Hypothalamus (tissue), 51 donors: ENCODE measurements at regions not wholly inside any gene's neighbourhood (a gene's known extent, or its start where the extent isn't known, plus 50 kb on each side); places are given as distances from the start of the nearest gene placed in this dataset.

Experiments used
- DNase-seq, 51 donors: peaks; one replicate each; lab custom pipeline; 2025; lab: John Stamatoyannopoulos, UW

- DNase-seq: no peak
Measured at GRCh38 chr13:32859707-32860292, 156.4 kb upstream of the KL start.

GRCh38 chr13:32861304-32861703 lies 154.9 kb upstream of the KL start:
- no peak for DNase-seq

- no peak for DNase-seq
Measured at GRCh38 chr13:32863596-32863995, 152.6 kb upstream of the KL start.

DNA sequence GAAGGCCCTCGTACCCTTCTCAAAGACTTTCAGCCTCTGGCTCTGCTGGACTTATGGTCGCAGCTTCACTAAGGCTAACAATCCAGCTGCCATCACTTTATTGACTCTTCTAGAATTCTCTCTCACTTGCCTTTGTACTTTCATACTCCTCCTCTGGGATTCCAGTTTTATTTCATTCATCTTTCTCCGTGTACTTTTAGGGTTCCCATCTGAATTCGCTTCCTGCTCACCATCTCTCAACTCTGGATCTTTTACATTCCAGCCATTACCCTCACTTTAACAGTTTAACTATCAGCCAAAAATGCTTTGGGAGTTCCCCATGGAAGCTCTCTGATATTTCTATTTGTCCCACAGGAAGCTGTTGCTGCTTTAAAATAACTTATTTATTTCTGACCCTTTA lies 149.3 kb upstream of the KL start:
- no peak for DNase-seq

DNA sequence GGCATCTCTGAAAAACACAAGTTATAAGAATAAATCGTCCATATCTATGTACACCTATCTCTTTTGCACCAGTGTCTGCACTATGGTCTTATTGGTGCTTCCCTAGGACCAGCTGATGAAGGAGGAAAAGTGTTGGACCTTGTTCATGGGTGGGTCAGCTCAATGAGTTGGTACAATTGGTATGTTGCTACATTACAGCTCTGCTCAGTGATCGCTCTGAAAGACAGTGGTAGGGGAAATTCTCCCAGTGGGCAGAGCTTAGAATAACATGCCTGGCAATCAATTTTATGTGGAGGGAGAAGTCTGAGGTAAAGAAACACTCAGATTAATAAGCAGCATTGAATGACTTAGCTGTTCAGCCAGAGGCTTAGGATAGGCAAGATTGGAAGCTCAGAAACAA lies 138.7 kb upstream of the KL start:
- no peak for DNase-seq

DNA sequence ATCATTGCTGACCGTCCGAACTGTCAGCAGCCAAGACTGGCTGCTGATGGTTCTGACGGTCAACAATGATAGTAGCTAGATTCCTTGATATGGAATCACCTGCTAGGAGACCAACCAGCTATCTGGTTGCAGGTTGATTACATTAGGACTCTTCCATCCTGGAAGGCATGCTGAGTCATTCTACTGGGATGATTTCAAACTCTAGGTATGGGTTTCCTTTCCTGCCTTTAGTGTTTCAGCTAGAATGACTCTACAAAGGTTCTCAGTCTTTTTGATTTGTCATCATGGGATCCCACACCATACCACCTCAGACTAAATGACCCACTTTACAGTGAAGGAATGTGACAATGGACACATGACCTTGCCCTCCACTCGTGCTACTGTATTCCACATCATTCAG lies 138.1 kb upstream of the KL start:
- DNase-seq: no peak

DNA sequence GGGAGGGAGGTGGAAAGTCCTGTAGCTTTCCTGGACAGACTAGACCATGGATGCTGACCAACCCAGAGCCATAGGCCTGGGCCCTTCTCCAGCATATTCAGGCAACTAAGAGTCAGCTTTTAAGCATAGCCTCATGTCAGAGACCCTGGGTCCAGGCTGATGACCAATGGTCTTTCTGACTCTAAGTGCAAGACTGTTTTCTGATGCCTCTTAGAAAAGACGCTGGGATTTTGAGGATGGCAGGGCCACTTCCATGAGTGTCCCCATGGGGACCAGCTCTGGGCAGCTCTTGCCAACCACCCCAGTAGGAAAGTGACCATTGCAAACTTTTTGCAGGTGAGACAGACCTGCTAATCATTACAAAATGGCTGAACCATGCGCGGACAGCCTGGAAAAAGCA lies 135.6 kb upstream of the KL start:
- DNase-seq: no peak

- DNase-seq: peak in 2 of 51 donors; percentile 30 to 46
Measured at GRCh38 chr13:32881074-32881776, 135.0 kb upstream of the KL start.

GRCh38 chr13:32881777-32882145 lies 134.5 kb upstream of the KL start:
- no peak for DNase-seq

DNA sequence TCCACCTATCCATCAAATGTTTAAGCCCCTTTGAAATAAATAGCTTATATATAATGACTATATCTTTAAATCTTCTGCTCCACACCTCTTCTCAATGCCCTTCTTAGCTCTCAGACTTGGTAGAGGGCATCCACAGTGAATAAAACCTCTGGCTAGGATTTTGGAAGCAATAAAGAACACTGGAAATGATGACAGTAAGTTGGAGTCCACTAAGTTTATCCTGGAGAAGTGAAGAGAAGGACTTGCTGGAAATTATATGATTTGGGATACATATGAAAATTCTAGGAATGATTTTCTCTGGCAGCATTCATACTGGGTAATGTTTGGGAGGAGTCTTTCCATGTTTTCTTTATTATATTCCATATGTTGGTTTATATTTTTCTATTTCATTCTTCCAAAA lies 133.5 kb upstream of the KL start:
- DNase-seq: no peak

GRCh38 chr13:32883474-32883873 lies 132.7 kb upstream of the KL start:
- peak in 9 of 51 donors; percentile 1 to 28 (median 7) for DNase-seq

DNA sequence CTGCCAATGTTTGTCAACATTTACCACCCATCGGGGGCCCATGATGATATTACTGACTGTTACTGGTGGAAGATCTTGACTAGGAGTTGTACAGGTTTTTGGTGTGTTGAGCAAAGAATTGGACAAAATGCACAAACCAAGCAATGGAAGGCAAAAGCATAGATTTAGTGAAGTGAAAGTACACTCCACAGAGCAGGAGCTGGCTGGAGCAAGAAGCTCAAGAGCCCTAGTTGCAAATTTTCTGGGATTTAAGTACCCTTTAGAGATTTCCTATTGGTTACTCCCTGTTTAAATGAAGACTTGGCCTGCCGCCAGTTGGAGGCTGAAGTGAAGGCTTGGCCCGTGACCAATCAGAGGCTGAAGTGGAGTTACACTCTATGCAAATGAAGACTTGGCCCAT lies 128.6 kb upstream of the KL start:
- DNase-seq: no peak

DNA sequence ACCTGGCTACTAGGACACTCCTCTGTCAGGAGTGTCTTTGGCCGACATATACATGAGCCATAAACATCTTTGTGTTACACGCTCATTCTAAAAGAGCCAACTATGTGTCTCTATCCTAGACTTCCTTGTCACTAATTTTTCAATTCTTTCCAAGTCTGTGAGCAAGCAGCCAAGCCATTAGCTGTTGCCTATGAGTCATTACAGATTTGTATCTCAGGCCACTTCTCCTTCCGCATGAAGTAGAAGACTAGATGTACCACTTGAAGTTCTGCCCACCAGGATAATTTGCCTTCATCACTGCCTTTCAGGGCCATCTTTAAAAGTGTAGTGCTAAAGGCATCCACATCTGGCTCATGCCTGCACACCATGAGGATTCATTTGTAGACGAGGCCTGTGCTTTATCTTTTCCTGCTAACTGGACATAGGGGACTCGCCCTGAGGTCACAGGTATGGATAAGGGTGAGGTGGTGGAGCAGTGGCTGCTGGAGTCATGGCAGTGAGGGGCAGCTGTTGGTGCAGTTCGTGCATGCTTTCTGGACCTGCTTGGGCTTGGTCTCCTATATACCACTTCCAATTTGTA lies 126.1 kb upstream of the KL start:
- DNase-seq: no peak

- DNase-seq: no peak
Measured at GRCh38 chr13:32893176-32893575, 123.0 kb upstream of the KL start.

GRCh38 chr13:32894589-32895001 lies 121.6 kb upstream of the KL start:
- DNase-seq: no peak

GRCh38 chr13:32895296-32895695 lies 120.9 kb upstream of the KL start:
- no peak for DNase-seq

DNA sequence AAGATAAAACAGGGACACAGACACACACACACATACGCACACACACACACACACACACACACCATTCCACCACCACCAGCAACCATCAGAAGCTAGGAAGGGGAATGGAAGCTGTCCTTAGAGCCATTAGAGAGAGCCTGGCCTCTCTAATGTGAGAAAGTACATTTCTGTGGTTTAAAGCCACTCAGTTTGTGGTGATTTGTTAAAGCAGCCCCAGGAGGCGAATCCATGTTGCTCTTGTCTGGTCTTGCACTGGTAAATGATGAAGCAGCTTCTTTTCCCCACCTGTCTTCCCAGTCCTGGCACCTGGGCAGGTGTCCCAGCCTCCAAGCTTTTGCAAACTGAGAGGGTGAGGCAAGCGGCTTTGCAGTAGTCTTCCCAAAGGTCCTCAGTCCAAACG lies 118.9 kb upstream of the KL start:
- DNase-seq: no peak

- DNase-seq: no peak
Measured at GRCh38 chr13:32902029-32902780, 114.0 kb upstream of the KL start.

GRCh38 chr13:32902874-32903273 lies 113.3 kb upstream of the KL start:
- peak in 33 of 51 donors; percentile 6 to 67 (median 28) for DNase-seq

- no peak for DNase-seq
Measured at GRCh38 chr13:32903720-32904119, 112.5 kb upstream of the KL start.

DNA sequence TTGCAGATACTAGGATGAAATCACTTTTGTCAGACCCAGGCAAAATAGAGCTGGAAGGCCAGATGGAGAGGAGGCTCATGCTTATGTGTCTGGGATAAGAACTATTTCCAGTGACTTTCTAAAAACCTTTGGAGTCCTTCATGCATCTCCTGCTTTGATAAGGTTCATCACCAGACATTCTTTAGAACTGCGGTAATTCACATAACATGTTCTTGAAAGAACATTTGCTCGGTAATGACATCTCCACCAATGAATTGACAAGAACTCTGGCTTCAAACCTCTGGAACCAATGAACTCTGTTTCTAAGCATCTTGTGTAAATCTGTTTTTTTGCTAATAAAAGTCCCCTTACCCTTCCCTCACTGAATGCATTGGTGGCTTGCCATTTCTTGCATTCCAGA lies 112.0 kb upstream of the KL start:
- DNase-seq: no peak
